Naive thymus-derived CD8-positive, alpha-beta T cell (primary cell): ENCODE measurements at regions not wholly inside any gene's neighbourhood (a gene's known extent, or its start where the extent isn't known, plus 50 kb on each side); places are given as distances from the start of the nearest gene placed in this dataset.

ENCODE experiments used
- ATAC-seq, 2 donors: fragments of 150-1000 bp; cut with Tn5 transposase in 1 of 2; sonication (Bioruptor Pico), chemical (Tn5 transposase) in 1 of 2; 1 replicate in 1 of 2; 2 replicates in 1 of 2; pipeline ENCODE4 v1.10.0; 2021; ENCODE audit warnings: mild to moderate bottlenecking in 2 of 2, moderate library complexity in 2 of 2
- POLR2A ChIA-PET: fragments of 350-600 bp; sonication (Branson Sonifier 250); formaldehyde crosslinking; loops from one replicate; lab custom pipeline; 2021; ENCODE audit warnings: antibody characterized with exemption; lab: Charles Lee
- DNase-seq, 10 donors: peaks; one replicate each; pipeline versions ENCODE4 v3.0.0 to v3.0.0-alpha.2; 2020 to 2022
- H3K27ac Mint-ChIP-seq, 10 donors: one replicate each; pipeline ENCODE4 v1.8.0; 2020 to 2022; ENCODE audit warnings: mild to moderate bottlenecking in 10 of 10, mixed read lengths in 10 of 10, moderate library complexity in 4 of 10, inconsistent platforms in 1 of 10
- H3K27me3 Mint-ChIP-seq, 5 donors: one replicate each; pipeline ENCODE4 v1.8.0; 2021 to 2022; ENCODE audit warnings: mixed read lengths in 5 of 5
- H3K36me3 Mint-ChIP-seq, 3 donors: one replicate each; pipeline ENCODE4 v1.8.0; 2020 to 2022; ENCODE audit warnings: mixed read lengths in 3 of 3, mild to moderate bottlenecking in 2 of 3, inconsistent platforms in 1 of 3
- H3K4me1 Mint-ChIP-seq, 4 donors: one replicate each; pipeline ENCODE4 v1.8.0; 2021 to 2022; ENCODE audit warnings: mixed read lengths in 4 of 4
- H3K4me3 Mint-ChIP-seq, 10 donors: one replicate each; pipeline ENCODE4 v1.8.0; 2020 to 2022; ENCODE audit warnings: mild to moderate bottlenecking in 10 of 10, mixed read lengths in 10 of 10, moderate library complexity in 6 of 10, inconsistent platforms in 1 of 10
- H3K9me3 Mint-ChIP-seq, 9 donors: one replicate each; pipeline ENCODE4 v1.8.0; 2020 to 2022; ENCODE audit warnings: mixed read lengths in 9 of 9, mild to moderate bottlenecking in 3 of 9, inconsistent platforms in 1 of 9, moderate library complexity in 1 of 9

- DNase-seq = no peak
- no peak for ATAC-seq
- Mint-ChIP-seq H3K27me3 (peaks cover 0 to 2% (median 0%) of the 10 kb centered on the region in 5 donors), H3K9me3 (no peaks in the 10 kb centered on the region), H3K4me3 (no peak overlapping the region), H3K4me1 (peaks cover 0 to 3% (median 0%) of the 10 kb centered on the region in 4 donors), H3K27ac (no peak overlapping the region), H3K36me3 (peaks cover 0 to 1% (median 0%) of the 10 kb centered on the region in 3 donors)
- POLR2A ChIA-PET = interaction anchor here (0.6 kb wide), 1 partner anchor 389 kb away, joined by 7 read pairs; no protein-coding TSS in a partner anchor
Measured at GRCh38 chr13:40017662-40018262, 362.3 kb downstream of the COG6 start.

- H3K27me3 Mint-ChIP-seq = no peaks in the 10 kb centered on the region
- ATAC-seq (no peak), DNase-seq (no peak)
- H3K27ac Mint-ChIP-seq = no peak overlapping the region
- peaks cover 7 to 22% (median 17%) of the 10 kb centered on the region in 4 donors for H3K4me1 Mint-ChIP-seq
- H3K36me3 Mint-ChIP-seq = no peaks in the 10 kb centered on the region
- H3K4me3 Mint-ChIP-seq = no peak overlapping the region
- POLR2A ChIA-PET = interaction anchor here (0.8 kb wide), 1 partner anchor 243 kb away, joined by 3 read pairs; no protein-coding TSS in a partner anchor
- H3K9me3 Mint-ChIP-seq = peaks cover 0 to 2% (median 0%) of the 10 kb centered on the region in 9 donors
Measured at GRCh38 chr13:40023595-40024203, 368.2 kb downstream of the COG6 start.

- H3K9me3 Mint-ChIP-seq = peaks cover 0 to 3% (median 0%) of the 10 kb centered on the region in 9 donors
- ATAC-seq (no peak), DNase-seq (no peak)
- H3K4me3 Mint-ChIP-seq = peak overlapping the region in 1 of 10 donors; percentile 21
- no peaks in the 10 kb centered on the region for H3K36me3 Mint-ChIP-seq
- POLR2A ChIA-PET = no interaction called here
- no peaks in the 10 kb centered on the region for H3K27me3 Mint-ChIP-seq
- peaks cover 7 to 22% (median 17%) of the 10 kb centered on the region in 4 donors for H3K4me1 Mint-ChIP-seq
- peak overlapping the region in 2 of 10 donors; percentile 9 to 32 for H3K27ac Mint-ChIP-seq
Measured at GRCh38 chr13:40024204-40024966, 368.9 kb downstream of the COG6 start.

GRCh38 chr13:40024967-40025714 lies 369.7 kb downstream of the COG6 start:
- Mint-ChIP-seq H3K27ac (peak overlapping the region in 2 of 10 donors; percentile 31 to 32), H3K4me1 (peaks cover 7 to 22% (median 17%) of the 10 kb centered on the region in 4 donors), H3K9me3 (peaks cover 0 to 3% (median 0%) of the 10 kb centered on the region in 9 donors), H3K36me3 (no peaks in the 10 kb centered on the region), H3K27me3 (no peaks in the 10 kb centered on the region), H3K4me3 (peak overlapping the region in 3 of 10 donors; percentile 21 to 64 (median 33))
- POLR2A ChIA-PET = no interaction called here
- ATAC-seq (no peak), DNase-seq (no peak)

- Mint-ChIP-seq H3K36me3 (no peaks in the 10 kb centered on the region), H3K4me1 (peaks cover 7 to 22% (median 17%) of the 10 kb centered on the region in 4 donors), H3K9me3 (peaks cover 0 to 3% (median 0%) of the 10 kb centered on the region in 9 donors), H3K27me3 (no peaks in the 10 kb centered on the region), H3K4me3 (peak overlapping the region; percentile 10 to 69 (median 59)), H3K27ac (peak overlapping the region in 6 of 10 donors; percentile 19 to 85 (median 56))
- peak in 4 of 10 donors; percentile 4 to 34 (median 20) for DNase-seq
- peak; percentile 82 to 87 for ATAC-seq
- POLR2A ChIA-PET = no interaction called here
Measured at GRCh38 chr13:40026174-40026585, 370.7 kb downstream of the COG6 start.

GRCh38 chr13:40026741-40027140 lies 371.3 kb downstream of the COG6 start:
- ATAC-seq = peak; percentile 25 to 52
- Mint-ChIP-seq H3K27me3 (no peaks in the 10 kb centered on the region), H3K4me1 (peaks cover 7 to 22% (median 17%) of the 10 kb centered on the region in 4 donors), H3K27ac (peak overlapping the region in 3 of 10 donors; percentile 27 to 67 (median 59)), H3K9me3 (peaks cover 0 to 3% (median 0%) of the 10 kb centered on the region in 9 donors), H3K4me3 (peak overlapping the region in 8 of 10 donors; percentile 23 to 63 (median 54)), H3K36me3 (no peaks in the 10 kb centered on the region)
- POLR2A ChIA-PET = no interaction called here
- no peak for DNase-seq

- ATAC-seq (no peak), DNase-seq (no peak)
- Mint-ChIP-seq H3K27ac (no peak overlapping the region), H3K4me3 (no peak overlapping the region), H3K27me3 (no peaks in the 10 kb centered on the region), H3K36me3 (no peaks in the 10 kb centered on the region), H3K4me1 (peaks cover 7 to 22% (median 17%) of the 10 kb centered on the region in 4 donors), H3K9me3 (peaks cover 0 to 3% (median 0%) of the 10 kb centered on the region in 9 donors)
- POLR2A ChIA-PET = interaction anchor here (0.7 kb wide), 1 partner anchor 161 kb away, joined by 4 read pairs; no protein-coding TSS in a partner anchor
Measured at GRCh38 chr13:40028446-40028845, 373.0 kb downstream of the COG6 start.

GRCh38 chr13:40031031-40031430 lies 375.6 kb downstream of the COG6 start:
- Mint-ChIP-seq H3K4me1 (peaks cover 4 to 13% (median 12%) of the 10 kb centered on the region in 4 donors), H3K9me3 (peaks cover 0 to 3% (median 0%) of the 10 kb centered on the region in 9 donors), H3K4me3 (no peak overlapping the region), H3K27ac (no peak overlapping the region), H3K27me3 (no peaks in the 10 kb centered on the region), H3K36me3 (no peaks in the 10 kb centered on the region)
- ATAC-seq = no peak
- DNase-seq = no peak
- POLR2A ChIA-PET = no interaction called here

- H3K27ac Mint-ChIP-seq = no peak overlapping the region
- peaks cover 0 to 6% (median 0%) of the 10 kb centered on the region in 4 donors for H3K4me1 Mint-ChIP-seq
- POLR2A ChIA-PET = no interaction called here
- H3K36me3 Mint-ChIP-seq = no peaks in the 10 kb centered on the region
- peaks cover 0 to 1% (median 0%) of the 10 kb centered on the region in 9 donors for H3K9me3 Mint-ChIP-seq
- H3K27me3 Mint-ChIP-seq = peaks cover 0 to 5% (median 3%) of the 10 kb centered on the region in 5 donors
- no peak overlapping the region for H3K4me3 Mint-ChIP-seq
- DNase-seq (no peak), ATAC-seq (no peak)
Measured at GRCh38 chr13:40039061-40039460, 383.6 kb downstream of the COG6 start.

GRCh38 chr13:40042991-40043390 lies 387.5 kb downstream of the COG6 start:
- no peak for DNase-seq
- POLR2A ChIA-PET = no interaction called here
- no peaks in the 10 kb centered on the region for H3K9me3 Mint-ChIP-seq
- ATAC-seq = no peak
- no peaks in the 10 kb centered on the region for H3K36me3 Mint-ChIP-seq
- no peak overlapping the region for H3K4me3 Mint-ChIP-seq
- H3K4me1 Mint-ChIP-seq = no peaks in the 10 kb centered on the region
- peaks cover 0 to 8% (median 3%) of the 10 kb centered on the region in 5 donors for H3K27me3 Mint-ChIP-seq
- H3K27ac Mint-ChIP-seq = no peak overlapping the region

GRCh38 chr13:40043764-40044163 lies 388.3 kb downstream of the COG6 start:
- no peaks in the 10 kb centered on the region for H3K36me3 Mint-ChIP-seq
- H3K27me3 Mint-ChIP-seq = peaks cover 0 to 8% (median 3%) of the 10 kb centered on the region in 5 donors

GRCh38 chr13:40047322-40047771 lies 391.9 kb downstream of the COG6 start:
- no peaks in the 10 kb centered on the region for H3K9me3 Mint-ChIP-seq
- no peak overlapping the region for H3K27ac Mint-ChIP-seq
- H3K4me3 Mint-ChIP-seq = no peak overlapping the region
- DNase-seq = no peak
- peaks cover 0 to 9% (median 1%) of the 10 kb centered on the region in 4 donors for H3K4me1 Mint-ChIP-seq
- peaks cover 0 to 6% (median 3%) of the 10 kb centered on the region in 5 donors for H3K27me3 Mint-ChIP-seq
- no peak for ATAC-seq
- H3K36me3 Mint-ChIP-seq = no peaks in the 10 kb centered on the region
- POLR2A ChIA-PET = no interaction called here

More at GRCh38 chr13:40043764-40044163, 388.3 kb downstream of the COG6 start:
- no peak for ATAC-seq
- no peak overlapping the region for H3K4me3 Mint-ChIP-seq
- H3K4me1 Mint-ChIP-seq = peaks cover 0 to 8% (median 0%) of the 10 kb centered on the region in 4 donors
- POLR2A ChIA-PET = interaction anchor here (0.6 kb wide), 1 partner anchor 442 kb away, joined by 3 read pairs; no protein-coding TSS in a partner anchor
- DNase-seq = no peak
- H3K27ac Mint-ChIP-seq = no peak overlapping the region
- H3K9me3 Mint-ChIP-seq = no peaks in the 10 kb centered on the region
